HG02870 (cell line): ENCODE measurements at regions not wholly inside any gene's neighbourhood (a gene's known extent, or its start where the extent isn't known, plus 50 kb on each side); places are given as distances from the start of the nearest gene placed in this dataset.
"Not testable (repeated sequence)": the region's sequence is repeated elsewhere in the genome, so short reads cannot be mapped to it uniquely, and the experiment has no call there.

Experiments
- ATAC-seq: cut with Tn5 transposase; IDR thresholded peaks from one replicate; pipeline ENCODE4 v1.9.1; 2021; ENCODE audit warnings: mild to moderate bottlenecking, moderate library complexity; ENCODE audit not compliant: unreplicated experiment

GRCh38 chr9:124084087-124084486 lies 72.5 kb downstream of the LHX2 start:
- no peak for ATAC-seq

- no peak for ATAC-seq
These were observed 75.7 kb downstream of the LHX2 start for GRCh38 chr9:124087226-124087625.

GRCh38 chr9:124088476-124088837 lies 76.9 kb downstream of the LHX2 start:
- ATAC-seq = no peak

GRCh38 chr9:124089631-124090488 lies 78.3 kb downstream of the LHX2 start:
- ATAC-seq = not testable (repeated sequence)

- no peak for ATAC-seq
These were observed 86.8 kb downstream of the LHX2 start for GRCh38 chr9:124098141-124098905.

- no peak for ATAC-seq
These were observed 88.3 kb downstream of the LHX2 start for GRCh38 chr9:124099860-124100259.

GRCh38 chr9:124101215-124101968 lies 89.8 kb downstream of the LHX2 start:
- ATAC-seq = no peak

- no peak for ATAC-seq
These were observed 90.4 kb downstream of the LHX2 start for GRCh38 chr9:124101969-124102345.

- no peak for ATAC-seq
These were observed 90.8 kb downstream of the LHX2 start for GRCh38 chr9:124102363-124102762.

GRCh38 chr9:124105266-124105665 lies 93.7 kb downstream of the LHX2 start:
- ATAC-seq = no peak

GRCh38 chr9:124108216-124108615 lies 96.6 kb downstream of the LHX2 start:
- no peak for ATAC-seq

- no peak for ATAC-seq
These were observed 98.8 kb downstream of the LHX2 start for GRCh38 chr9:124110307-124110915.

GRCh38 chr9:124116683-124117363 lies 105.3 kb downstream of the LHX2 start:
- ATAC-seq = no peak

GRCh38 chr9:124118894-124119293 lies 107.3 kb downstream of the LHX2 start:
- no peak for ATAC-seq

GRCh38 chr9:124120272-124120671 lies 108.7 kb downstream of the LHX2 start:
- no peak for ATAC-seq

GRCh38 chr9:124121725-124122124 lies 110.2 kb downstream of the LHX2 start:
- ATAC-seq = no peak

- no peak for ATAC-seq
These were observed 110.8 kb downstream of the LHX2 start for GRCh38 chr9:124122321-124122720.

GRCh38 chr9:124122813-124123462 lies 111.4 kb downstream of the LHX2 start:
- ATAC-seq = no peak

GRCh38 chr9:124123621-124124020 lies 112.1 kb downstream of the LHX2 start:
- not testable (repeated sequence) for ATAC-seq
